ENCODE measurements at regions not wholly inside any gene's neighbourhood (a gene's known extent, or its start where the extent isn't known, plus 50 kb on each side); places are given as distances from the start of the nearest gene placed in this dataset.

DNA sequence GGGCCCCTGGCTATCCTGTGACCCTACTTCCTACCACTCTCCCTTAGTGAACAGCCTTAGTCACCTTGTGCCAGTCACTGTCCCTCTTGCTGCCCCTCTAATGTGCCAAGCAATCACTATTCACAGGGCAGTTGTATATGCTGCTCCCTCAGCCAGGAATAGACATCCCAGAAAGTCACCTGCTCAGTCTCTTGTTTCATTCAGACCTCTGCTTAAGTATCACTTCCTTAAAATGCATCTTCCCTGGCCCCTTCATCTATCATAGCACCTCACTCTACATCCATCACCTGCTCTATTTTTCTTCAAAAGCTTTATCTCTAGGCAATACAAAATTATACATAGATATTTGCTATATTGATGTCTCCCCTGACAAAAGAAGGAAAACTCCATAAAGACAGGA is 328.4 kb upstream of the NFE2L3 start:
- Histone ChIP-seq H3K4me1 (no peaks in the 10 kb centered on the region), H3K4me3 (no peak overlapping the region), H3K27ac (no peak overlapping the region), H3K27me3 (no peaks in the 10 kb centered on the region), H3K36me3 (no peaks in the 10 kb centered on the region), H3K9me3 (no peaks in the 10 kb centered on the region)
- TF ChIP-seq POLR2AphosphoS5 (IDR thresholded peaks at IDR 0.05) (no peak), POLR2A (IDR thresholded peaks at IDR 0.05) (no peak), EP300 (IDR thresholded peaks at IDR 0.05) (no peak)
- TF ChIP-seq, protein P1, sequence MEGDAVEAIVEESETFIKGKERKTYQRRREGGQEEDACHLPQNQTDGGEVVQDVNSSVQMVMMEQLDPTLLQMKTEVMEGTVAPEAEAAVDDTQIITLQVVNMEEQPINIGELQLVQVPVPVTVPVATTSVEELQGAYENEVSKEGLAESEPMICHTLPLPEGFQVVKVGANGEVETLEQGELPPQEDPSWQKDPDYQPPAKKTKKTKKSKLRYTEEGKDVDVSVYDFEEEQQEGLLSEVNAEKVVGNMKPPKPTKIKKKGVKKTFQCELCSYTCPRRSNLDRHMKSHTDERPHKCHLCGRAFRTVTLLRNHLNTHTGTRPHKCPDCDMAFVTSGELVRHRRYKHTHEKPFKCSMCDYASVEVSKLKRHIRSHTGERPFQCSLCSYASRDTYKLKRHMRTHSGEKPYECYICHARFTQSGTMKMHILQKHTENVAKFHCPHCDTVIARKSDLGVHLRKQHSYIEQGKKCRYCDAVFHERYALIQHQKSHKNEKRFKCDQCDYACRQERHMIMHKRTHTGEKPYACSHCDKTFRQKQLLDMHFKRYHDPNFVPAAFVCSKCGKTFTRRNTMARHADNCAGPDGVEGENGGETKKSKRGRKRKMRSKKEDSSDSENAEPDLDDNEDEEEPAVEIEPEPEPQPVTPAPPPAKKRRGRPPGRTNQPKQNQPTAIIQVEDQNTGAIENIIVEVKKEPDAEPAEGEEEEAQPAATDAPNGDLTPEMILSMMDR (IDR thresholded peaks at IDR 0.05) = no peak
- ATAC-seq = no peak

DNA sequence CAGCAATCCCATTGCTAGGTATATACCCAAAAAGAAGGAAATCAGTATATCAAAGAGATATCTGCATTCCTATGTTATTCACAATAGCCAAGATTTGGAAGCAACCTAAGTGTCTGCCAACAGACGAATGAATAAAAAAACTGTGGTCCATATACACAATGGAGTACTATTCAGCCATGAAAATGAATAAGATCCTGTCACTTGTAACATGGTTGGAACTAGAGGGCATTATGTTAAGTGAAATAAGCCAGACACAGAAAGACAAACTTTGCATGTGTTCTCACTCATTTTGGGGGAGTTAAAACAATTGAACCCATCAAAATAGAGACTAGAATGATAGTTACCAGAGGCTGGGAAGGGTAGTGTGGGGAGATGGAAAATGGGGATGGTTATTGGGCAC is 323.5 kb upstream of the NFE2L3 start:
- 71 to 91% methylated on average over 1 of the region's 1 CpG for WGBS, 2 donors (ENCODE audit: low coverage in 1 of 2)
- Histone ChIP-seq H3K9me3 (no peaks in the 10 kb centered on the region), H3K27me3 (no peaks in the 10 kb centered on the region), H3K27ac (no peak overlapping the region), H3K4me3 (no peak overlapping the region), H3K4me1 (peaks cover 0 to 12% (median 0%) of the 10 kb centered on the region in 3 donors), H3K36me3 (no peaks in the 10 kb centered on the region)
- TF ChIP-seq POLR2AphosphoS5 (IDR thresholded peaks at IDR 0.05) (no peak), EP300 (IDR thresholded peaks at IDR 0.05) (no peak), POLR2A (IDR thresholded peaks at IDR 0.05) (no peak)
- TF ChIP-seq, protein P1 (IDR thresholded peaks at IDR 0.05) = no peak
- ATAC-seq = no peak

DNA sequence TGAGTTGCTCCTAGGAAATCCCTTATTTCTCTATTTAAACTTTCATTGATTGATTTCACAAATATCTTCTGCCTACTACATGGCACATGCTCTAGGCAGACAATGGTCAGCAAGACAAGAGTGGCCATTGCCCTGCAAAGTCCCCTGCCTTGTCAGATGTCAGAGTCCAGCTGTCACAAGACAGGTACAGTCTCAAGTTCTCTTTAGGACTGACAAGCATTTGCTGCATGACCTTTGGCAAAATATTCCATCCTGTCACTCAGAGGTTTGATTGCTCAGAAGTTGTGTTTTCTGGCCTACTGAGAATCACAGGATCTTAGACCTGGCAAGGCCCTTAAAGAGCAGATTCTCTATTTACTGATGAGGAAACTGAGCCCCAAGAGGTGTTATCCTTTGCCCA is 322.3 kb upstream of the NFE2L3 start:
- H3K27me3 ChIP-seq = no peaks in the 10 kb centered on the region
- no peaks in the 10 kb centered on the region for H3K36me3 ChIP-seq
- no peak overlapping the region for H3K4me3 ChIP-seq
- ATAC-seq = no peak
- no peak overlapping the region for H3K27ac ChIP-seq
- TF ChIP-seq, protein P1 (IDR thresholded peaks at IDR 0.05) = no peak
- TF ChIP-seq POLR2A (IDR thresholded peaks at IDR 0.05) (no peak), POLR2AphosphoS5 (IDR thresholded peaks at IDR 0.05) (no peak), EP300 (IDR thresholded peaks at IDR 0.05) (no peak)
- H3K9me3 ChIP-seq = no peaks in the 10 kb centered on the region
- H3K4me1 ChIP-seq = peaks cover 0 to 12% (median 0%) of the 10 kb centered on the region in 3 donors

DNA sequence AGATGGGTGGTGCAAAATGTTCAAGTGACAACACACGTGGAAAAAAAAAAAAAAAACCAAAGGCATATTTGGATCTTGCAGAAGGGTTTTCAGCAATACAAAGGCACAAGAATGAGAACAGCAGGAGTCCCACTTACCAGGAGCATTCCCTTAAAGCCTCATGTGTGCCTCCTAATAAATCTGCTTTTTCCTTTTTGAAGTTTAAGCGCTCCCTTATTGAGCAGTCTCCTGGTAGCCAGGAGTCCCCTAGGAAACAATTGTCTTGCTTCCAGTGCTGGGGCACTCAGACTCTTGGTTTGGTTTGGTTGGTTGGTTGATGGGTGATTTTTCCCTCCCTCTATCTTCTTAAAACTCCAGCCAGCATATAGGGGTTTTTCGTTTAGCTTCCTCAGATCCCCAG is 321.8 kb upstream of the NFE2L3 start:
- Histone ChIP-seq H3K4me3 (no peak overlapping the region), H3K27ac (no peak overlapping the region), H3K36me3 (no peaks in the 10 kb centered on the region), H3K27me3 (no peaks in the 10 kb centered on the region), H3K9me3 (no peaks in the 10 kb centered on the region), H3K4me1 (peaks cover 0 to 12% (median 0%) of the 10 kb centered on the region in 3 donors)
- TF ChIP-seq, protein P1 (IDR thresholded peaks at IDR 0.05) = no peak
- TF ChIP-seq POLR2AphosphoS5 (IDR thresholded peaks at IDR 0.05) (no peak), POLR2A (IDR thresholded peaks at IDR 0.05) (no peak), EP300 (IDR thresholded peaks at IDR 0.05) (no peak)
- 79% methylated on average over 3 of the region's 3 CpGs; no CpG with 5 or more reads in 1 of the 2 donors for WGBS, 2 donors (ENCODE audit: low coverage in 1 of 2)
- no peak for ATAC-seq

DNA sequence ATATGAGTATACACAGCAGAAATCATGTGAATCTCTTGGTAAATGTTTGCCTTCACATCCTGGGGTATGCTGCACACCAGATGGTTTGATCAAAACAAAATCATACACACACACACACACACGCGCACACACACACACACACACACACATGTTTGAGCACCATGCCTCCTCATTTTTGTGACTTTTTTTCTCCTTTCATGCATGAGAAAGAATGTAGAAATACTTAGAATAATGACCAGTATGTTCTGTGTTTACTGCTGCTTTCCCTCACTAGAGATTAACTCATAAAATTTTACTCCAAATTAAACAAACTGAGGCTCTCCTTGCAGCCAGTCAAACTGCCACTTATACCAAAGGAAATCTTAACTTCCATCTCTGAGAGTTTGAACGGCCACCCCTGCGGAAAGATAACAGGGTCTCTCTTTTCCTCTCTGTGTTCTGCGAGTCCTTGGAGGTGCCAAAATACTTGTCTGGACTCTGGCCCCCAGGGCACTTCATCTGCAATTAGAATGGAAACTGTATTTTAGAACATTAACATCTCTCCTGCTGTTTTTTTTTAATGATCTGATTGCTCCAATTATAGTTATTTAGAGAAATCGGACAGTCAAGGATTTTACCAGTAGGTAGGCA is 320.8 kb upstream of the NFE2L3 start:
- Histone ChIP-seq H3K27ac (no peak overlapping the region), H3K4me1 (peaks cover 0 to 12% (median 0%) of the 10 kb centered on the region in 3 donors), H3K27me3 (no peaks in the 10 kb centered on the region), H3K36me3 (no peaks in the 10 kb centered on the region), H3K4me3 (no peak overlapping the region), H3K9me3 (no peaks in the 10 kb centered on the region)
- TF ChIP-seq EP300 (IDR thresholded peaks at IDR 0.05) (no peak), POLR2AphosphoS5 (IDR thresholded peaks at IDR 0.05) (no peak), POLR2A (IDR thresholded peaks at IDR 0.05) (no peak)
- TF ChIP-seq, protein P1 (IDR thresholded peaks at IDR 0.05) = no peak
- 71 to 78% methylated on average over 5 to 6 of the region's 6 CpGs for WGBS, 2 donors (ENCODE audit: low coverage in 1 of 2)
- no peak for ATAC-seq

Measured in gastroesophageal sphincter (tissue), 4 donors.